KMS-11 (cell line): ENCODE measurements at regions not wholly inside any gene's neighbourhood (a gene's known extent, or its start where the extent isn't known, plus 50 kb on each side); places are given as distances from the start of the nearest gene placed in this dataset.

Experiments
- H2AFZ ChIP-seq: fragments of 200-600 bp; sonication (generic); 2 replicates; pipeline ENCODE4 v1.6.1; 2016; ENCODE audit warnings: antibody characterized with exemption, mixed run types, low read depth
- H3K27ac ChIP-seq: fragments of 200-600 bp; sonication (generic); 2 replicates; pipeline ENCODE4 v1.6.1; 2016; ENCODE audit warnings: mild to moderate bottlenecking, mixed run types
- H3K27me3 ChIP-seq: fragments of 200-600 bp; sonication (generic); 2 replicates; pipeline ENCODE4 v1.6.1; 2017; ENCODE audit warnings: mild to moderate bottlenecking, low read depth, mixed run types, moderate library complexity; ENCODE audit not compliant: insufficient read depth
- H3K36me3 ChIP-seq: fragments of 200-600 bp; sonication (generic); 2 replicates; pipeline ENCODE4 v1.6.1; 2017; ENCODE audit warnings: mild to moderate bottlenecking, mixed run types; ENCODE audit not compliant: insufficient read depth
- H3K4me1 ChIP-seq: fragments of 200-600 bp; sonication (generic); 2 replicates; pipeline ENCODE4 v1.6.1; 2016; ENCODE audit warnings: mild to moderate bottlenecking, low read depth, mixed run types; ENCODE audit not compliant: poor library complexity, severe bottlenecking
- H3K4me2 ChIP-seq: fragments of 200-600 bp; sonication (generic); 2 replicates; pipeline ENCODE4 v1.7.0; 2016; ENCODE audit warnings: mild to moderate bottlenecking, mixed run types
- H3K4me3 ChIP-seq: fragments of 200-600 bp; sonication (generic); IDR thresholded peaks from 2 replicates; pipeline ENCODE4 v1.6.1; 2017; ENCODE audit warnings: low read depth, low read length, mixed read lengths; ENCODE audit not compliant: insufficient read depth
- H3K79me2 ChIP-seq: fragments of 200-600 bp; sonication (generic); 2 replicates; pipeline ENCODE4 v1.6.1; 2016; ENCODE audit warnings: low read depth, mixed run types; ENCODE audit not compliant: insufficient read depth
- H3K9ac ChIP-seq: fragments of 200-600 bp; sonication (generic); 2 replicates; pipeline ENCODE4 v1.6.1; 2016; ENCODE audit warnings: mild to moderate bottlenecking, mixed run types
- H4K20me1 ChIP-seq: fragments of 200-600 bp; sonication (generic); 2 replicates; pipeline ENCODE4 v1.6.1; 2016; ENCODE audit warnings: mild to moderate bottlenecking, mixed run types; ENCODE audit not compliant: insufficient read depth
- CTCF ChIP-seq: fragments of 200-600 bp; sonication (generic); conservative IDR thresholded peaks from 2 replicates; pipeline ENCODE4 v1.6.1; 2017; ENCODE audit warnings: low read depth, mild to moderate bottlenecking, antibody characterized with exemption, low read length, moderate library complexity, mixed read lengths

- no peaks in the 10 kb centered on the region for H3K36me3 ChIP-seq
- no peak overlapping the region for H2AFZ ChIP-seq
- TF ChIP-seq CTCF = no peak
- H3K9ac ChIP-seq = no peak overlapping the region
- H3K79me2 ChIP-seq = no peaks in the 10 kb centered on the region
- H3K4me3 ChIP-seq = no peak overlapping the region
- no peak overlapping the region for H3K4me2 ChIP-seq
- no peak overlapping the region for H3K27ac ChIP-seq
- no peaks in the 10 kb centered on the region for H4K20me1 ChIP-seq
- no peaks in the 10 kb centered on the region for H3K27me3 ChIP-seq
- no peaks in the 10 kb centered on the region for H3K4me1 ChIP-seq
These were observed 139.6 kb downstream of the GATA3 start for GRCh38 chr10:8194050-8194449.

GRCh38 chr10:8206882-8207281 lies 152.4 kb downstream of the GATA3 start:
- H3K36me3 ChIP-seq = no peaks in the 10 kb centered on the region
- H3K4me3 ChIP-seq = no peak overlapping the region
- H3K4me1 ChIP-seq = no peaks in the 10 kb centered on the region
- H3K4me2 ChIP-seq = no peak overlapping the region
- TF ChIP-seq CTCF = no peak
- no peak overlapping the region for H3K9ac ChIP-seq
- H3K79me2 ChIP-seq = no peaks in the 10 kb centered on the region
- no peak overlapping the region for H3K27ac ChIP-seq
- no peak overlapping the region for H2AFZ ChIP-seq
- H4K20me1 ChIP-seq = no peaks in the 10 kb centered on the region
- H3K27me3 ChIP-seq = no peaks in the 10 kb centered on the region

GRCh38 chr10:8211631-8212030 lies 157.1 kb downstream of the GATA3 start:
- no peak for TF ChIP-seq CTCF
- no peak overlapping the region for H3K9ac ChIP-seq
- H2AFZ ChIP-seq = no peak overlapping the region

GRCh38 chr10:8213735-8214134 lies 159.2 kb downstream of the GATA3 start:
- Histone ChIP-seq H2AFZ (no peak overlapping the region), H3K4me3 (no peak overlapping the region), H3K4me1 (no peaks in the 10 kb centered on the region), H3K27ac (no peak overlapping the region), H3K4me2 (no peak overlapping the region), H4K20me1 (no peaks in the 10 kb centered on the region), H3K79me2 (no peaks in the 10 kb centered on the region), H3K27me3 (no peaks in the 10 kb centered on the region), H3K36me3 (no peaks in the 10 kb centered on the region), H3K9ac (no peak overlapping the region)
- TF ChIP-seq CTCF = no peak

More at GRCh38 chr10:8211631-8212030, 157.1 kb downstream of the GATA3 start:
- Histone ChIP-seq H3K27ac (no peak overlapping the region), H3K27me3 (no peaks in the 10 kb centered on the region), H3K4me2 (no peak overlapping the region), H4K20me1 (no peaks in the 10 kb centered on the region), H3K36me3 (no peaks in the 10 kb centered on the region), H3K4me3 (no peak overlapping the region), H3K4me1 (no peaks in the 10 kb centered on the region), H3K79me2 (no peaks in the 10 kb centered on the region)

- Histone ChIP-seq H3K79me2 (no peaks in the 10 kb centered on the region), H3K27ac (no peak overlapping the region), H3K4me2 (no peak overlapping the region), H3K9ac (no peak overlapping the region), H3K4me3 (no peak overlapping the region), H3K4me1 (no peaks in the 10 kb centered on the region), H2AFZ (no peak overlapping the region), H4K20me1 (no peaks in the 10 kb centered on the region), H3K36me3 (no peaks in the 10 kb centered on the region), H3K27me3 (no peaks in the 10 kb centered on the region)
- TF ChIP-seq CTCF = no peak
These were observed 160.1 kb downstream of the GATA3 start for GRCh38 chr10:8214587-8214986.
